Skeletal muscle tissue (tissue), 3 donors: ENCODE measurements at regions not wholly inside any gene's neighbourhood (a gene's known extent, or its start where the extent isn't known, plus 50 kb on each side); places are given as distances from the start of the nearest gene placed in this dataset.

ENCODE experiments used
- H3K27ac ChIP-seq: one replicate; pipeline ENCODE4 v1.7.0; 2013; ENCODE audit warnings: mild to moderate bottlenecking, low read depth, low read length, inconsistent platforms
- H3K27me3 ChIP-seq, 3 donors: one replicate each; pipeline ENCODE4 v1.7.0; 2013; ENCODE audit warnings: low read length in 3 of 3; ENCODE audit not compliant: control insufficient read depth in 3 of 3, insufficient read depth in 3 of 3
- H3K36me3 ChIP-seq, 3 donors: one replicate each; pipeline ENCODE4 v1.7.0; 2013; ENCODE audit warnings: low read length in 3 of 3; ENCODE audit not compliant: control insufficient read depth in 3 of 3, insufficient read depth in 3 of 3
- H3K4me1 ChIP-seq, 3 donors: one replicate each; pipeline ENCODE4 v1.7.0; 2013; ENCODE audit warnings: low read length in 3 of 3, mild to moderate bottlenecking in 3 of 3; ENCODE audit not compliant: control insufficient read depth in 3 of 3, insufficient read depth in 3 of 3
- H3K4me3 ChIP-seq, 3 donors: one replicate each; pipeline ENCODE4 v1.7.0; 2013; ENCODE audit warnings: low read length in 3 of 3
- H3K9ac ChIP-seq, 3 donors: one replicate each; pipeline ENCODE4 v1.7.0; 2013; ENCODE audit warnings: low read length in 3 of 3, mild to moderate bottlenecking in 3 of 3, moderate library complexity in 2 of 3, low read depth in 1 of 3
- H3K9me3 ChIP-seq, 3 donors: one replicate each; pipeline ENCODE4 v1.7.0; 2013; ENCODE audit warnings: low read length in 3 of 3; ENCODE audit not compliant: control insufficient read depth in 3 of 3
- donor health status: Osteomylitis.

GRCh38 chr16:86062271-86062965 is 163.5 kb downstream of the IRF8 start:
- Histone ChIP-seq H3K36me3 (no peaks in the 10 kb centered on the region), H3K27ac (no peak overlapping the region), H3K9ac (no peak overlapping the region), H3K9me3 (no peaks in the 10 kb centered on the region), H3K27me3 (peaks cover 5 to 35% (median 34%) of the 10 kb centered on the region in 3 donors), H3K4me3 (no peak overlapping the region), H3K4me1 (peaks cover 5 to 21% (median 15%) of the 10 kb centered on the region in 3 donors)

GRCh38 chr16:86063760-86064405 is 164.9 kb downstream of the IRF8 start:
- peaks cover 0 to 2% (median 0%) of the 10 kb centered on the region in 3 donors for H3K9me3 ChIP-seq
- peaks cover 5 to 21% (median 15%) of the 10 kb centered on the region in 3 donors for H3K4me1 ChIP-seq
- no peaks in the 10 kb centered on the region for H3K36me3 ChIP-seq
- H3K27ac ChIP-seq = no peak overlapping the region
- peaks cover 15 to 46% (median 45%) of the 10 kb centered on the region in 3 donors for H3K27me3 ChIP-seq
- no peak overlapping the region for H3K9ac ChIP-seq
- no peak overlapping the region for H3K4me3 ChIP-seq

- Histone ChIP-seq H3K4me1 (peaks cover 5 to 16% (median 15%) of the 10 kb centered on the region in 3 donors), H3K36me3 (no peaks in the 10 kb centered on the region), H3K27ac (no peak overlapping the region), H3K4me3 (no peak overlapping the region), H3K9ac (no peak overlapping the region), H3K27me3 (peaks cover 16 to 49% (median 43%) of the 10 kb centered on the region in 3 donors), H3K9me3 (peaks cover 0 to 2% (median 0%) of the 10 kb centered on the region in 3 donors)
Observed at GRCh38 chr16:86064431-86065250, 165.7 kb downstream of the IRF8 start.

GRCh38 chr16:86065711-86066110 is 166.7 kb downstream of the IRF8 start:
- Histone ChIP-seq H3K36me3 (no peaks in the 10 kb centered on the region), H3K27me3 (peaks cover 18 to 44% (median 44%) of the 10 kb centered on the region in 3 donors), H3K9ac (no peak overlapping the region), H3K4me1 (peaks cover 0 to 12% (median 8%) of the 10 kb centered on the region in 3 donors), H3K4me3 (no peak overlapping the region), H3K27ac (no peak overlapping the region), H3K9me3 (peaks cover 0 to 2% (median 0%) of the 10 kb centered on the region in 3 donors)

- Histone ChIP-seq H3K27me3 (peaks cover 19 to 45% (median 44%) of the 10 kb centered on the region in 3 donors), H3K27ac (no peak overlapping the region), H3K4me3 (no peak overlapping the region), H3K9ac (no peak overlapping the region), H3K9me3 (peaks cover 0 to 2% (median 0%) of the 10 kb centered on the region in 3 donors), H3K36me3 (no peaks in the 10 kb centered on the region), H3K4me1 (peaks cover 0 to 6% (median 2%) of the 10 kb centered on the region in 3 donors)
Observed at GRCh38 chr16:86066811-86067210, 167.8 kb downstream of the IRF8 start.

DNA sequence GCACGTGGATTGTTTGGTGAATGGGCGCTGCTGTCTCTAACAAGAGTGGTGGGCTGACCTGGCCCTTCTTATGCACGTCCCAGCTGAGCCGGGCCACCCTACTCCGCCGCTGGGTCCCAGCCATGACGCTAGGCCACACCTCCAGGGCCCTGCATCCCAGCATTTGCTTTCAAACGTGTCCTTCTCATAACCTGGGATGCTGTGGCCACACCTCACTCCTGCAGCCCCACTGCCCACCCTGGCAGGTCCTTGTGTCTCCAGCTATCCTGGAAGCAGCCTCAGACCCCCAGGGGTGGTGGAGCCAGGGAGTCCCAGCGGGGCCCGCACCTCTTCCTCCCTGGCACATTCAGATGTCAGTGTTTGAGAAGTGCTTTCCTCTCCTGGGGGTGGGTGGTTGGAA is 168.6 kb downstream of the IRF8 start:
- H3K4me3 ChIP-seq = no peak overlapping the region
- H3K9ac ChIP-seq = no peak overlapping the region
- peaks cover 0 to 2% (median 0%) of the 10 kb centered on the region in 3 donors for H3K9me3 ChIP-seq
- no peak overlapping the region for H3K27ac ChIP-seq
- H3K36me3 ChIP-seq = no peaks in the 10 kb centered on the region
- no peaks in the 10 kb centered on the region for H3K4me1 ChIP-seq
- peaks cover 19 to 49% (median 49%) of the 10 kb centered on the region in 3 donors for H3K27me3 ChIP-seq

GRCh38 chr16:86067936-86068335 is 169.0 kb downstream of the IRF8 start:
- Histone ChIP-seq H3K27me3 (peaks cover 19 to 49% (median 48%) of the 10 kb centered on the region in 3 donors), H3K4me3 (no peak overlapping the region), H3K27ac (no peak overlapping the region), H3K4me1 (no peaks in the 10 kb centered on the region), H3K9ac (no peak overlapping the region), H3K9me3 (peaks cover 0 to 2% (median 0%) of the 10 kb centered on the region in 3 donors), H3K36me3 (no peaks in the 10 kb centered on the region)

DNA sequence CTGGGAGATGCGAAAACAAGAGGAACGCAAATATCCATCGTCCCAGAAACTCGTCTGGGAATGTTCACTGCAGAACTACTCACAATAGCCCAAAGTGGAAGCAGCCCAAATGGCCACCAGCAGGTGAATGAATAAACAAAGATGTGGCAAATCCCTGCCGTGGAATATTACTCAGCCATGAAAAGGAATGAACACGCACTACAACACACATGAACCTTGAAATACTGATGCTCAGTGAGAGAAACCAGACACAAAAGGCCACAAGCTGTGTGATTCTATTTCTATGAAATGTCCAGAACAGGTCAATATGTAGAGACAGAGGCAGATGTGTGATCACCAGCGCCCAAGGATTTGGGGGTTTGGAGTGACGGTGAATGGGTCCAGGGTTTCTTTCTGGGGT is 169.8 kb downstream of the IRF8 start:
- H3K4me3 ChIP-seq = no peak overlapping the region
- peaks cover 24 to 53% (median 52%) of the 10 kb centered on the region in 3 donors for H3K27me3 ChIP-seq

GRCh38 chr16:86069736-86070298 is 170.9 kb downstream of the IRF8 start:
- H3K36me3 ChIP-seq = no peaks in the 10 kb centered on the region
- H3K4me3 ChIP-seq = no peak overlapping the region
- no peak overlapping the region for H3K27ac ChIP-seq
- peaks cover 28 to 58% (median 56%) of the 10 kb centered on the region in 3 donors for H3K27me3 ChIP-seq
- peaks cover 0 to 2% (median 0%) of the 10 kb centered on the region in 3 donors for H3K9me3 ChIP-seq
- H3K4me1 ChIP-seq = no peaks in the 10 kb centered on the region
- no peak overlapping the region for H3K9ac ChIP-seq

More for the DNA sequence above, 169.8 kb downstream of the IRF8 start:
- no peaks in the 10 kb centered on the region for H3K36me3 ChIP-seq
- no peaks in the 10 kb centered on the region for H3K4me1 ChIP-seq
- H3K27ac ChIP-seq = no peak overlapping the region
- peaks cover 0 to 2% (median 0%) of the 10 kb centered on the region in 3 donors for H3K9me3 ChIP-seq
- no peak overlapping the region for H3K9ac ChIP-seq
